ENCODE measurements at regions not wholly inside any gene's neighbourhood (a gene's known extent, or its start where the extent isn't known, plus 50 kb on each side); places are given as distances from the start of the nearest gene placed in this dataset.

DNA sequence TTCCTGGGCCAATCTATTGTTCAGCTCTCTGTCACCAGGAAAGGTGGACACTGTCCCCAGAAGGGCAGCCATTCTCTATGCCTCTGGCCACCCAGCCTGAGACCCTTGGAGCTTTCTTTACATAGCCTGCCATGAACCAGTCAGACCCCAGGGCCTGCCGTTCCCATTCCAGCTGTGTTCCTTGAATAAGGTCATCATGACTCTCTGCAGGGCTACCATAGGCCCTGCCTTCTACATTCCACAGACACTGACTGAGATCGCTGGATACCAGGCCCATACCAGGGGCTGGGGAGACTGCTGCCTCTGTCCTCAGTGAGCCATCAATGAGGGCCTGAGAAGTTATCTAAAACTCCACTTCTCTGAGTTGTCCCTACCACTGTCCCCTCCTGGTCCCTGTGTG lies 75.5 kb downstream of the SYNE3 start:
- DNase-seq: no peak

DNA sequence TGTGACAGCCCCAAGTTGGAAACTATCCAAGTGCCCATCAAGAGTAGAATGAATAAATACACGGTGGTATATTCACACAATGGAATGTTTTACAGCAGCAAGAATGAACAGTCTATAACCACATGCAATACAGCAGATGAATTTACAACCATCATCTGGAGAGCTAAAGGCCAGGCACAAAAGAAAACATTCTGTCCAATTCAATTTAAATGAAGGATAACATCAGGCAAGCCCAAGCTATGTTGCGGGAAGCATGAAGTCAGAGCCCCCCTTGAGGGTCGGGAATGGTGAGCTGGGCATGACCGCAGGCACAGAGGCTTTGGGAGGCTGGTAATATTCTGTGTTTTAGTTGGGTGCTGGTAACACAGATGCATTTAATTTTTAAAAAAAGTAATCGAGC lies 76.0 kb downstream of the SYNE3 start:
- no peak for DNase-seq

DNA sequence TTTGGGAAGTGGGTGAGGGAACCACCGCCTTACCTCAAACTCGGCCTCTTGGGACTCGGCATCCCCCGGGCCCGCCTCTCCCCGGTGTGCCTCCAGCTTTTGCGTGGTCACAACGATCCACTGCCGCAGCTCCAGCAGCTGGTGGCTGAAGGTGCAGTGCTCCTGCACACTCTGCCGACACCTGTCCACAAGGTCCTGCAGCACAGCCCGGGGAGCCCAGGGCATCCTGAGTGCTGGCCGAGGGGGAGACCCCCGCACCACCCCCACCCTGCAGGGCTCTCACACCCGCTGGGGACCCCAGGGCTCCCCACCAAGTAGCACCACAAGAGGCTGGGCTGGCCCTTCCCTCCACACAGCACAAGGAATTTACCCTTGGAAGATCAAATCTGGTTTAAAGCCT lies 76.6 kb downstream of the SYNE3 start:
- no peak for DNase-seq

DNA sequence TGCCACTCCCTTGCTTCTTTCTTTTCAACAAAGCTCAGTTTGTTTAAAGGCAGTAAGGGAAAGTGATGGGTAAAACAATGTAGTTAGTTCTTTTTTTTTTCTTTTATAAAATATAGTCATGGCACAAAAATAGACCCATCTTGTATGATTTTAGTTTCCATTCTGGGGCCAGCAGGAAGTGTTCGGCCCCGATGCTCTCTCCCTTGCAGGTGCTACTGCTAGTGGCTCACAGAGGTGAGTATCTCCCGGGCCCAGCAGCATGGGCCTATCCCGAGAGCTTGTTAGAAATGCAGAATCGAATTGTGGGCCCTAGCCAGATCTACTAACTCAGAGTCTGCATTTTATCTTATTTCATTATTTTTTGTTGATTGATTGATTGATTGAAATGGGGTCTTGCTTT lies 78.7 kb downstream of the SYNE3 start:
- no peak for DNase-seq

DNA sequence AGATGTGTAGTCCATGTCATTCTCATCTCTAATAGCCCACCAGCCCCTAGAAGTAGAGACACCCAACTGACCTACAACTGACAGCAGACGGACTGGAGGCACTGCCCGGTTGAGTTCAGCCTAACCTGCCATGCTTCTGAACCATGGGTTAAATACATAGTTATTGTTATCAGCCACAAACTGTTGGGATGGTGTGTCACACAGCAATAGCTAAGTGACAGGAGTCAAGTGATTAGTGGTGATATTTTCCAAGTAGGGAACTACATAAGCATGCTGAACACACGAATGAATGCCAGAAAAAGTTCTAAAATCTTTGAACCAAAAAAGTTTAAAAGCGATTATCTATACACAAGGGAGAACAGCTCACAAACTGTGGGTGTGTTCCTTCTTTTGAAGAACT lies 80.1 kb downstream of the SYNE3 start:
- no peak for DNase-seq

DNA sequence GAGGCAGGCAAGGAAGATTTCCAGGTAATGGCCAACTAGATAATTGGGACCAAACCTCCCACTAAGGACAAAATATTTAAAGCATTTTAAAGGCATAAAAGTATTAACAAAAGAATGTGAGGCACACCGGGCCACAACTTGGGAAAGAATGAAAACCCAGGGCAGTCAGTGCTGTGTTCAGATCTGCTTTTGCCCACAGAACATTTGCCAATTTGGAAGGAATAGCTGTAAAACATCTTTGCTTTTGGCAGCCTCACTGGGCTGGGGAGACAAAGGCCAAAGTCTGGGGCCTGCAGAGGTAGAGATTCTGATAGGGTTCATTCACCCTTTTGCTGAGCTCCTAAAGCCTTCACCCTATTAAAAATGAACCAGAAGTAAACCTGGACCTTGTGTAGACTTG lies 82.3 kb downstream of the SYNE3 start:
- no peak for DNase-seq

DNA sequence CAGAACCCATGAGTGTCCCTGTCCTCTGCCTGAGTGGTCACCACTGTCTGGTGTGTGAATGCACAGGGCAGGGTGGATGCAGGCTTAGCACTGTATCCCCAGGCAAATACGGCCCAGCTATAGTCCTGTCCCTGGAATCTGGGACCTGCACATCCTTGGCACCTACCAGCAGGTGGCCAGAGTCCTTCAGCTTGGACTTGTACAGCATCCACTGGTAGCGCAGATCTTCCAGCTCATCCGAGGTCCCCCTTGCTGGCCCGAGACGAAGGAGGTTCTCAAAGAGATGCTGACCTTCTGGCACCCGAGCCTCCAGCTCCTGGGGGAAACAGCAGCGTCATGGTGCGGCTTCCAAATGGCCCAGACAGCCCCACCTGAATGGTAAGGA lies 83.4 kb downstream of the SYNE3 start:
- DNase-seq: no peak

DNA sequence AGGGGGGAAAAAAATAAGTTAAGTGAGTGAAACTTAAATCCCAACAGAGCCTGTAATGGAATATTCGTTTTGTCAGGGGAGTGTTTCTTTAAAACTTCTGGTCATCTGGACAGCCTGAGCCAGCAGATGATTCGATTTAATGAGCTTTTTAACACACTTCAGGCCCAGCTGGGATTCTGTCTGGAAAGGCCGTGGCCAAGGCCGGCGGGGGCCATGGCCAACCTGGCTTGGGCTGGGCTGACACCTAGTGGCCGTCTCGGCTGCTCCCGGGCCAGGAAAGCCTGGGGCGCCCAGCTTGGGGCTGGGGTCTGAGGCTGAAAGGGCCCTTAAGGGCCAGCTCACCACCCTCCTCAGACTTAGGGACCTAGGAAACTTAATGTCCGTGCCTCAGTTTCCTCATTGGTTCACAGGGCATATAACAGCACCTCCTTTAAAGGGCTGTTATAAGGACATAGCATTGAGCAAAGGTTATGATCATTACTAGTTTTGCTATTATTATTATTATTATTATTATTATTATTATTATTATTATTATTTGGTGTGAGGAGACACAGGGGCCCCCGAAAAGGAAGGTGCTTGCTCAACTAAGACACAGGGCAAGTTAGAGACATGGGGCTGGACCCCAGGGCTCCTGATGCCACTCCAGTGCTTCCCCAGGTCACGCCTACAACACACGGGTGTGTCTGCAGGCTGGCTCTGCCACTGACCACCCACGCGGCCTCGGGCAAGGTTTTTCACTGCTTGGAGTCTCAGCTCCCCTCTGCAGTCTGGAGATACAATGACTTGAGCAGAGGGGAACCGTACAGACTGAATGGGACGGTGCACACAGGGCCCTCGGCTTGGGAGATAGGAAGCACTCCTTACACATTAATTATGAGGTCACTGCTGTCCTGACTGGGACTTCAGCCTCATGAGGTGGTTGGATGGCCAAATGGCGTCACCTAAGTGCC lies 84.0 kb downstream of the SYNE3 start:
- DNase-seq: no peak

DNA sequence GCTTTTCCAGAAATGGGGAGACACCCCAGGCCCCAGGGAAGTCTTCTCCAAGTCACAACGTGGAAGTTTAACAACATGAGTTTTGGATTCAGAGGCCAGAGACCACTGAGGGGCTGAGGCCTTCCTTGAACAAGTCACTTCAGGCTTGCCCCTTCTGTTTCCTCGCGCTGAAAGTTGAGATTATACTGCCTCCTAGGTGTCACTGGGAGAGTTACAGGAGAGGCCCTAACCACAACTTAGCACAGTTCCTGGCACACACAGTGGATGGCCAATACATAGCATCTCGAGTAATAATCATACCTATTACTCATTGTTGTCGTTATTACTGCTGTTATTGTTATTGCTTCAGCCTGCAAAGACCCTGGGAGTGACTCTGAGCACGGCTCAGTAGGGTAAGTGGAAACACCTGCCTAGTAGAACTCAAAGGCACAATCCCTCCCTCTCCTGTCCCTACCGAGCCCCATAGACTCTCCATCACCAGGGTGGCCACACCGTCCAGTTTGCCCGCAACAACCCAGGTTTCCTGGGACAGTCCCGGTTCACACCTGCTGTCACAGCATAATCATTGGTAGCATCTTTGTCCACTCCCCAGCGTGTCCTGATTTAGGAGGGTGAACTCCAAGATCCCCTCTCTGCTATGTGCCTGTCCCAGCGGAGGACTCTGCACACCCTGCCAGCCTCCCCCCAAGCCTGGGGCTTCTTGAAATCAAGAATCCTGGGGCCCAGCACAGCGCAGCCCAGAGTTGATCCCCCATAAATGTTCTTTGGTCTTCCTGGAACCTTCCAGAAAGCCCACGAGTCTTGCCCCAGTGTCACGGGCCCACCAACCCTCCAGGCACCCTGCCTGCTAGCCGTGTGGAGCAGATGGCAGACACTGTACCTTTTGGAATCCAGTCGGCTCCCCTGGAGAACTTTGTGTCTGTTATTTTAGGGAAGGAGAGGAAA lies 85.0 kb downstream of the SYNE3 start:
- no peak for DNase-seq

DNA sequence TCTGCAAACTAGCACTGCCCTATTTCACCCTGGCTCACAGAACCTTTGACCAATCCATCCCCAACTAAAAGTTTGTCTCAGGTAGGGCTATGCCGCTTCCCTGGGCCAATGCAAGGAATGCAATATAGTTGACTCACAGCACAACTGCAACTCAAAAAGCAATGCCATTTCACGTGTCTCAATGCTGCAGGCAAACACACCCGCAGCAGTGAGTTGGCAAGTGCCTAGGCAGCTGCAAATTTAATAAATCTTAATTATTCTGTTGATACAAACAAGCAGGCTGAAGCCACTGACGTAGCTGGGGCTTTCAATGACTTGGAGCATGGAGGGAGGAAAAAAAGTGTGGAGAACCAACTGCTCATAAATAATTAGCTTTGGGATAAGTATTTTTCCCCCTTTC lies 87.9 kb downstream of the SYNE3 start:
- DNase-seq: no peak

DNA sequence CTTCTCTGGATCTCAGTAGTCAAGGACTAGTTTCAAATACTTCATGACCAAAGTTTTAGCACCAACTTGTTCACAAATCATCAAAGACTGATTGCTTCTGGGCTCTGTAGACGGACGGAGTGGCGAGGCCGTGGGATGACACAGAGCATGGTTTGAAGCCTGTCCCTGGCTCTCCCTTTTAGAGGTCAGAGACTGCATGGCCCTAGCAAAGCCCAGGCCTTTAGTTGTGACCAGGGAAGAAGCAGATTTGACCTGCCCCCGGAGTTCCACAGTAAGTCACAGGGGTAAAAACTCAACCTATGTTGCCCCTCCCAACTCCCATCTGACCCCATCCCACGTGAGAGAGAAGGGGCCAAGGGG lies 90.4 kb downstream of the SYNE3 start:
- no peak for DNase-seq

DNA sequence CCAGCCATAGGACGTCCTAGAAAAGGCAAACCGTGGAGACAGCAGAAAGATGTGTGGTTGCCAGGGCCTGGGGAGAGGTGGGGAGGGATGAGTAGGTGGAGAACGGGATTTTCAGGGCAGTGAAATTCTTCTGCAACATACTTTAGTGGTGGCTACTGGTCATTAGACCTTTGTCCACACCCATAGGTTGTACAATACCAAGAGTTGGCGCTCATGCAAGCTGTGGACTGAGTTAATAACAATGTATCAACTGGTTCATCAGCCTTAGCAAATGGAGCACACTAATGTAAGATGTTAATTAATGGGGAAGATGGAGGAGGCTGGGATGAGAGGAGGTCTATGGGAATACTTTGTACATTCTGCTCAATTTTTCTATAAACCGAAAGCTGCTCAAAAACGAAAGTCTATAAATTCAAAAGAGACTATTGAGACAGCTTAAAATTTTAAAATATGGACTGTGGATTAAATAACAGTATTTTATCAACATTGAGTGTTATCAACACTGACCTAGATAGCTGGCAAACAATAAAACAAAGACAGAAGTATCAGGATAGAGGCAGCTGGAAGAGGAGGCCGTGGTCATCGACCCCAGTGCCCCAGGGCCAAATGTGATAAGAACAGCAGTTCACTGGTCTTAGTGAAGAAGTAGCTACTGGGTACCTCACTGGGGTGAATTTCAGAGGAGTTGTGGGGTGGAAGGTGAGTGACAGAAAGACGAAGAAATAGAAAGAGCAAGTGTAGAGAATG lies 90.9 kb downstream of the SYNE3 start:
- DNase-seq: no peak

DNA sequence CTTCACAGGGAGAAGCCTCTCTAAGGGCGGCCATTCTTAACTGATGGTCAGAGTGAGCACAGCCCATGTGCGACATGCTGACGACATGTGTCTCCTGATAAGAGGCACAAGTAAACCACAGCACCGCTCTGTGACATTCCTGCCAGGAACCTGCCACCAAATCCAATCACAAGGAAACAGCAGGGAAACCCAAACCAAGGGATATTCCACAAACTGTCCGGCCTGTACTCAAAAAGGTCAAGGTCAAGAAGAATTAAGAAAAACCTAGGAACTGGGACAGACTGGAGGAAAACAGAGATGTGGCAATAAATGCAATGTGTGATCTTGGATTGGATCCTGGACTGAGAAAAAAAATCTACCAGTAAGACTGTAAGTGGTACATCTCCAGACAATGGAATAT lies 91.9 kb downstream of the SYNE3 start:
- no peak for DNase-seq

DNA sequence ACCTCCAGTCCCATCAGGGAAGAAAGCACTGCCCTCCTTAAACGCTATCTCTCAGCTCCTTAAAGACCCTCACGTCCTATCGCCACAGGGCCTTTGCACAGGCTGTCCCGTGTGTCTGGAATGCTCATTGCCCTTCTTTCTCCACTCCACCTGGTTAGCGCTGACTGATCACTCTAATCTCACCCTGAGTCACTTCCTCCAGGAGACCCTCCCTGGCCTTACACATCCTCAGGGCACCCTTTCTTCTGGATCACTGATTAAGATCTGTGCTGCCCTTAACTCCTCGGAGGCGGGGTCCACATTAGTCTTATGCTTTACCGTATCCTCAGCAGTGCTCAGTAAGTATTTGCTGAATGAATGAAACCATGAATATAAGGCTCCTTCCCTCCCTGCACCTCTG lies 94.7 kb downstream of the SYNE3 start:
- no peak for DNase-seq

DNA sequence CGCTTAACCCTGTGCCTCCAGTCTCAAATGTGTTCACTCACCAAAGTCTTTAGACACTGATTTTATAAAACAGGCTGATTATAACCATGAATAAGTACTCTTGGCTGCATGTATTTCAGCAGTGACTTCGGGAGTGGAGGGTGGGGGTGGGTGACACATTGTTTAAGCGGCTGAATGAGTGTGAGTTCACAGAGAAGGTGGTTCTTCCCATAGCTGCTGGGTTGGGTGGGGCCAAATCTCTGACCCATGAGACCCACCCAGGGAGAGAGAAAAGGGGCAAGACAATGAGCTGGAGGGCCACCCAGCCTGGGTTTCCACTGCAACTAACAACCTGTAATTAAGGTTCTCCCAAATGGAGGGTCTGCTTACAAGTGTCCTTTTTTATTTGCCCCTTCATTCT lies 96.4 kb downstream of the SYNE3 start:
- no peak for DNase-seq

DNA sequence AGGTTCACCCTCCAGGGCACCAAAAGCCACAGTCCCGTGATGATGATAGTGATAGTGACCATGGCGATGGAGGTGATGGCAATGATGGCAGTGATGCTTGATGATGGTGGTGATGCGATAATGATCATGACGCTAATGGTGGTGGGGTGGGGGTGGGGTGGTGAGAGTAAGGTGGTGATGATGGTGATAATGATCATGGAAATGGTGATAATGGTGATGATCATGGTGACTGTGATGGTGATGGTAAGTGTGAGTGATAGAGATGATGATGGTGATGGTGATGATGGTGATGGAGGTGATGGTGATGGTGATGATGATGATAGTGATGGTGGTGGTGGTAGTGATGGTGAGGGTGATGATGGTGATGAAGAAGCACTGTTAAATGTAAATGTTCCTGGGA lies 96.9 kb downstream of the SYNE3 start:
- DNase-seq: no peak

DNA sequence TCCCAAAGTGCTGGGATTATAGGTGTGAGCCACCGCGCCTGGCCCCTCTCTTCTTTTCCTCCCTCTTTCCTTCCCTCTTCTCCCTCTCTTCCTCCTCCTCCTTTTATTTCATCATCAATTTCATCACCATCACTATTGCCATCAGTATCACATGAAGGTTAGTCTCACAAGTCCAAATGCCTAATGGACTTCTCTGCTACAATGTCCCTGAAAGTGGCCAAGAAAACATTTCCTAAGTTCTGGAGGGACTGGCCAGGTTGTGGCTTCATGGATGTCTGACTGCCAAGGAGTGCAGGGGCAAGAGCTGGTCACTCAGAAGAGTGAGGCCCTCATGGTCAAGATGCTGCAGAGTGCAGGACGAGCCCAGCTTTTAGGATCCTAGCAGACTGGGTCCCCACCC lies 97.6 kb downstream of the SYNE3 start:
- DNase-seq: no peak

DNA sequence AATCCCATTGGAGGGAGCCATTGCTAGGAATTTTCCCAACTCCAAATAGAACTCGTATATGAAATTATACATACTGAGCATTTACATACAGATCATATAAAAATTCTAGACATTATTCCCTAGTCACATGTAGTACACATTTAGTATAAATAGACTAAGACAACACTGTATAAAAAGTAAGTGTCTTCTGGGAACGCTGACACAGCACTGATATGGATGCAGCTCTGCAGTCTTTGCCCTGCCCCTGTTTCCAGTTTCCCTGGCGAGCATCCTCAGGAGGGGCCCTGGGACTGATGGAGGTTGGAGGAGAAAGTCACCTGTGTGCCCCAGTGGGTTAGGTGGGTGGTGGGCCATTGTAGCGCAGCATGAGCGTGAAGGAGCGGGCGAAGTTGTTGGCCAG lies 97.8 kb upstream of the CLMN start:
- DNase-seq: no peak

DNA sequence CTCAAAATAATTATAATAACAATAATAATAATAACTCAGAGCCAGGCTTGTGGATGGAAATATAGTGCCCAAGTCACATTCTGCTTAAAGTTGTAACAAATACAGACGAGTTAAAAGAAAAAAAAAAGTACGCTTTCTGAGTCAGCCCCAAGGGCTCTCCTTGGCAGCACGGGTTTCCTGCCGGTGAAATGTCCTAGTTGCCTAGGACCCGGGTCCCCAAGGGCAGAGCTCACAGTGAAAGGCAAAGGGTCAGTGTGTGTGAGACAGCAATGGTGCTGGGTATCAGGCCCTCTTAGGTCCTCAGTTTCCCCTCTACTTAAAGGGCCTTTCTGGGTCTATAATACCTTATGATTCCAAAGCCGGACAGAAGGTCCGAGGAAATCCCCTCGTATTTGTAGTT lies 96.3 kb upstream of the CLMN start:
- no peak for DNase-seq

DNA sequence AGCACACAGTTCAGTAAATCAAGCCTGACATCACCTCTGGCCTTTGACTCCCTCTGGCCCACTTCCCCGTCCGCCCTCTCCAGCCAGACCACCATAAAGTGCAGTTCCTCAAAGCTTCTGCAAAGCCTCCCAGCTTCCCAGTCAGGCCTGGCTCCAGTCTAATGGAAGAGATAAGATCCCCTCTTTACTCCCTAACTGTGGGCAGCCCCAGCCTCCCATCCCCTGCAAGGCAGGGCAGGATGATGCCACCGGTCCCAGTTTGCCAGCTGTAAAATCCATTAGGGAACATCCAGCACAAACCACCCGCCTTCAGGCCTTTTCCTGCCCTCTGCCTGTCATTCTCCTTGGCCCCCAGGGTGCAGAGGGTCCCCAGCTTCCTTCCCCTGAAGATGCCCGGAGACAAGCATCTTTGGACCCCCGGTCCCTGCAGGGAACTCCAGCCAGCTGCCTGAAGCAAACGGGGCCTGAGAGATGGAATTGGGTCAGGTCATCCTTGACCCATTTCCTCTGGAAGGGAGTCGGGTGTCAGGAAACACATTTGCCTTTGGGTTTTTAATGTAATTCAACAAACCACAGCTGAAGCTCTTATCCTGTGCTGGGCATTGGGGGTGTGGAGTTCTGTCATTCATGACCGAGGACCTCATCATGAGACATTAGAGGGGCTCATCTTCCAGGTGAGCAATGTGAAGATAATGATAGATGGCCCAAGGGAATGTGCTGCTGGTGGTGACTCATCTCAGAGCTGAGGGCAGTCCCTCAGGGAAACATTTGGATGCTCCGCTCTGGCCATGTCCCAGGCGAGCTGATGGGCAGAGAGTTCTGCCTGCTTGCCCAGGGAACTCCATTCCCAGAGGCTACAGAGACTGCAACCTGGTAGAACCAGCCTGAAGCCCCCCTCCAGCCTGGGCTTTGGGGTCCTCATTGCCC lies 93.8 kb upstream of the CLMN start:
- DNase-seq: no peak

DNA sequence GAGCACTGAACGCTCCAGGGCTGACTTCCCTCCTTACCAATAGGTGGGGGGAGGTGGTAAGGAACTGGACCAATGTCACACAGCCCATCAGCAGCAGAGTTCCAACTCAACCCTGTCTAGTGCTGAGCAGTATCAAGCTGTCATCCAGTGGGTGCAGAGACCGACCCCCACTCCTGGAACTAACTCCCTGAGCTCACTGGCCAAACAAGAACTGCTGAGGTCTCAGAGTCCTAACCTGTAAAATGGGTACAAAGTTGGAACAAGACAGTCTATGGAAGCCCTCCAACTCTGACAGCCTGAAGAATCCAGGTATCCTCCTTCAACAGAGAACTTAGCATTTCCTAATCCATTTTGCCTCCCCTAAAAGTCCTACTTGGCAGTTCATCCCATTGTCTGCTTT lies 91.1 kb upstream of the CLMN start:
- DNase-seq: no peak
